Naive B cell (primary cell): ENCODE measurements at regions not wholly inside any gene's neighbourhood (a gene's known extent, or its start where the extent isn't known, plus 50 kb on each side); places are given as distances from the start of the nearest gene placed in this dataset.

Source experiments
- ATAC-seq, 2 donors: fragments of 150-1000 bp; cut with Tn5 transposase; 2 replicates each; pipeline ENCODE4 v1.10.0; 2021; ENCODE audit warnings: low read depth in 2 of 2, mild to moderate bottlenecking in 2 of 2, moderate library complexity in 2 of 2
- DNase-seq: peaks from one replicate; pipeline ENCODE4 v3.0.0; 2022
- H3K27ac Mint-ChIP-seq, 6 donors: one replicate each; pipeline ENCODE4 v1.8.0; 2020 to 2022; ENCODE audit warnings: mild to moderate bottlenecking in 6 of 6, mixed read lengths in 6 of 6, moderate library complexity in 5 of 6, inconsistent platforms in 2 of 6
- H3K27me3 Mint-ChIP-seq, 3 donors: one replicate each; pipeline ENCODE4 v1.8.0; 2021 to 2022; ENCODE audit warnings: mixed read lengths in 3 of 3, mild to moderate bottlenecking in 1 of 3
- H3K36me3 Mint-ChIP-seq, 2 donors: one replicate each; pipeline ENCODE4 v1.8.0; 2020 to 2022; ENCODE audit warnings: mixed read lengths in 2 of 2, inconsistent platforms in 1 of 2, mild to moderate bottlenecking in 1 of 2
- H3K4me1 Mint-ChIP-seq, 3 donors: one replicate each; pipeline ENCODE4 v1.8.0; 2020 to 2022; ENCODE audit warnings: mixed read lengths in 3 of 3, inconsistent platforms in 1 of 3, mild to moderate bottlenecking in 1 of 3, moderate library complexity in 1 of 3
- H3K4me3 Mint-ChIP-seq, 8 donors: one replicate each; pipeline ENCODE4 v1.8.0; 2020 to 2022; ENCODE audit warnings: mild to moderate bottlenecking in 8 of 8, mixed read lengths in 8 of 8, moderate library complexity in 8 of 8, inconsistent platforms in 2 of 8
- H3K9me3 Mint-ChIP-seq, 7 donors: one replicate each; pipeline ENCODE4 v1.8.0; 2020 to 2022; ENCODE audit warnings: mixed read lengths in 7 of 7, mild to moderate bottlenecking in 5 of 7, inconsistent platforms in 2 of 7, moderate library complexity in 1 of 7

DNA sequence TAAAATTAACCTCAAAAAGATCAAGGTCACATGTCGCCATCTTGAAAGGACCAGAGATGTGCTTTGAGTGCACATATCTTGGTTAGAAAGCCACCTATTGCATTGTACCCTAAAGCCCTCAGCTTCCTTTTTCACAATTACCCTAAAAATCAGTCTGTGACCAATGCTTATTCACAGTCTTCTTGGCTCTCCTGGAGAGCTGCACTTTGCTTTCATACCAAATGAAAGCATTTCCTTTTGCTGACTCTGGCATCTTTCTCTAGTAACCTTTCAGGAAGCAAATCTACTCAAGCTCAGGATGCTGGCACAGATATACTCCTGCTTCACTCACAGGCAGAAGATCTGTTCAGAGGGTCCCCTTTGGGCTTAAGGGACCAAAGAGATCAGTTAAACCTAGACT is 160.7 kb upstream of the PUM3 start:
- ATAC-seq: no peak
- H3K27ac Mint-ChIP-seq: peak overlapping the region in 1 of 6 donors; percentile 76

GRCh38 chr9:3001311-3001710 is 157.4 kb upstream of the PUM3 start:
- H3K4me1 Mint-ChIP-seq: no peaks in the 10 kb centered on the region
- no peak overlapping the region for H3K27ac Mint-ChIP-seq
- DNase-seq (no peak), ATAC-seq (no peak)
- no peaks in the 10 kb centered on the region for H3K27me3 Mint-ChIP-seq
- H3K4me3 Mint-ChIP-seq: no peak overlapping the region
- peaks cover 0 to 7% (median 3%) of the 10 kb centered on the region in 7 donors for H3K9me3 Mint-ChIP-seq
- H3K36me3 Mint-ChIP-seq: no peaks in the 10 kb centered on the region

More for the DNA sequence above, 160.7 kb upstream of the PUM3 start:
- H3K4me1 Mint-ChIP-seq: no peaks in the 10 kb centered on the region
- H3K27me3 Mint-ChIP-seq: no peaks in the 10 kb centered on the region
- no peaks in the 10 kb centered on the region for H3K36me3 Mint-ChIP-seq
- H3K9me3 Mint-ChIP-seq: peaks cover 0 to 8% (median 4%) of the 10 kb centered on the region in 7 donors
- no peak for DNase-seq
- H3K4me3 Mint-ChIP-seq: no peak overlapping the region

DNA sequence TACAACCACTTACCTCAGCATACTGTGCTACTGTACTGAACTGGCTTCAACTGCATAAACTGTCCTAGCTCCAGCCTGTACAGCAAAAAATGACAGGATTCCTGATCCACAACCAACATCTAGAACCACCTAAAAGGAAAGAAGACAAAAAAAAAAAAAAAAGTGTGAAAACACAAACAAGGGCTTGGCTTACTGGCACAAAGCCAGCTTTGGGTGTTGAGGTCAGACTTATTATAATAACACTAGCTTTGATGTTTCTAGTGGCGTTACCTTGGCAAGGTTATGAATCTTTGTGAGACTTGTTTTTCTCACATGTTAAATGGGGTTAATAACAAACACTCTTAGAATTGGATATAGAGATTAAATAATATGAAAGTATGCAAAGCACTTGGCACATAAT is 148.5 kb upstream of the PUM3 start:
- Mint-ChIP-seq H3K27ac (no peak overlapping the region), H3K4me3 (peak overlapping the region in 1 of 8 donors; percentile 69), H3K4me1 (no peaks in the 10 kb centered on the region), H3K9me3 (no peaks in the 10 kb centered on the region), H3K36me3 (no peaks in the 10 kb centered on the region), H3K27me3 (no peaks in the 10 kb centered on the region)
- DNase-seq (no peak), ATAC-seq (no peak)

DNA sequence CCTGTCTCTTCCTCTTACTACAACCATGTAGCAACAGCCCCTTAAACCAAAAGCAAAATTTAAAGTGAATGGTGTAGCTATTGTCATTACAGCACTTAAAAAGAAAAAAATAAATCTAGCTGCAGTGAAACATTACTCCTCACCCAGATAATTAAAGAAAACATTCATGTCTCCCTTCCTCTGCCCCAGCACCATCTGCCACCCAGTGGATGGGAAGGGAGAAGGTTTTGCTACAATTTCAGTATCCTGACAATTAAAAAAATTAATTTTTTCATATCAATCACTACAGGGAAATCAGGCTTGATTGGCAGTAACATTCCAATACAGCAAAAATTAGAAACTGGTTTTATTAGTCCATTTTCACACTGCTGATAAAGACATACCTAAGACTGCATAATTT is 147.4 kb upstream of the PUM3 start:
- Mint-ChIP-seq H3K4me3 (no peak overlapping the region), H3K27ac (no peak overlapping the region), H3K36me3 (no peaks in the 10 kb centered on the region), H3K27me3 (no peaks in the 10 kb centered on the region), H3K9me3 (no peaks in the 10 kb centered on the region), H3K4me1 (no peaks in the 10 kb centered on the region)
- DNase-seq (no peak), ATAC-seq (no peak)

DNA sequence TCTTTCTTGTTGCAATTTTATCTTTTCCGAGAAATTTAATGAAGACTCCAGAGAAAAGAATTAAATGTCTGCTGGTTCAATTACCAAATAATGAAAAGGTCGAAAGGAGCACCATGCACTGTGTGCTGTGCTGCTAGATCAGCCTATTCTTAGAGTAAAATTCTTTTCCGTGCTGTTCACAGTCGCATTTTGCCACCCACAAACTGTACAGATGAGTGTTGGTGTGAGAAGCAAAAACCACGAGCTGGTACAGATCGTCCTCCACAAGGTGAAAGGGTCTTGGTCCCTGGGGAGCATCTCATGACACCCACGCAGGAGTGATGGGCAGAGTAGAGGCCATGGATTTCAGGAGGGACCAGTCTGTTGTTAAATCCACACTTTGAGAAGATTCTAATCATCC is 143.8 kb upstream of the PUM3 start:
- Mint-ChIP-seq H3K36me3 (no peaks in the 10 kb centered on the region), H3K9me3 (peaks cover 0 to 4% (median 0%) of the 10 kb centered on the region in 7 donors), H3K4me3 (no peak overlapping the region), H3K4me1 (no peaks in the 10 kb centered on the region), H3K27me3 (peaks cover 0 to 5% (median 0%) of the 10 kb centered on the region in 3 donors), H3K27ac (no peak overlapping the region)
- ATAC-seq (no peak), DNase-seq (no peak)

DNA sequence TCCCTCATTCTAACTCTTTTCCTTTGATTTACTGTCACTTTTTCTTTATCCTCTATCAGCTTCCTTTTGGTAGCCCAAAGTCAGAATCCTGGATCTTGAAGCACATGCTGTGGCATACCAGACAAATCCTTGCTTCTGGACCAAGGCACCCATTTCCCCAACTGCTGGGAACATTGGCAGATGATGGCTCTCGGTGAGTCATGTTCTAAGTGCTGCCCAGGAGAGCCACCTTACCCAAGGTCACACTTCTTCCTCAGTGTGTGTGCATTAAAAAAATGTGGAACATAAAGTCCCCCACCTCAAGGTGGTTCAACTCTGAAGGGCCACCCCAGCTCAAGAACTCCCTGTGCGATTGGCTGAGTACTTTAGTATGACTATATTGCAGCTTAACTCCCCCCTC is 141.4 kb upstream of the PUM3 start:
- H3K27ac Mint-ChIP-seq: no peak overlapping the region
- no peaks in the 10 kb centered on the region for H3K4me1 Mint-ChIP-seq
- H3K4me3 Mint-ChIP-seq: no peak overlapping the region
- peaks cover 0 to 8% (median 0%) of the 10 kb centered on the region in 7 donors for H3K9me3 Mint-ChIP-seq
- H3K27me3 Mint-ChIP-seq: peaks cover 0 to 5% (median 0%) of the 10 kb centered on the region in 3 donors
- ATAC-seq (no peak), DNase-seq (no peak)
- no peaks in the 10 kb centered on the region for H3K36me3 Mint-ChIP-seq

DNA sequence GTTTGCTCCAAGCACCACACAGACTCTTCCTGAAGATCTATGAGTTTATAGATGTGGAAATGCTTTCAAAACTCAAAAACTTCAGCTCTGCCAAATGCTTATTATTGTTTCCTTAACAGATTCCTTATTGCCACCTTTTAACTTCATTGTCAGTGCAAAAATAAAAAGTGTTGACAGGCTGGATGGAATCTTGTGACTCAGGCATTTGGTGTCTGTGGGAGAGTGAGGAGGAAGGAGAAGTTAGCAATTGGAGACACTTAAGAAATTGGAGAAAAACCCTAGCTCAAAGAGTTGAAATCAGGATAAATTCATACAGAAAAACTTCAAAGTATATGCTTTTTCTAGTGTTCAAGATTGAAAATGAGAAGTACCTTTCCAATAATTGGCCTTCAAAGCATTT is 140.6 kb upstream of the PUM3 start:
- peaks cover 0 to 8% (median 0%) of the 10 kb centered on the region in 7 donors for H3K9me3 Mint-ChIP-seq
- ATAC-seq (no peak), DNase-seq (no peak)
- no peak overlapping the region for H3K4me3 Mint-ChIP-seq
- H3K27me3 Mint-ChIP-seq: peaks cover 0 to 5% (median 0%) of the 10 kb centered on the region in 3 donors
- H3K4me1 Mint-ChIP-seq: no peaks in the 10 kb centered on the region
- H3K36me3 Mint-ChIP-seq: no peaks in the 10 kb centered on the region
- no peak overlapping the region for H3K27ac Mint-ChIP-seq

DNA sequence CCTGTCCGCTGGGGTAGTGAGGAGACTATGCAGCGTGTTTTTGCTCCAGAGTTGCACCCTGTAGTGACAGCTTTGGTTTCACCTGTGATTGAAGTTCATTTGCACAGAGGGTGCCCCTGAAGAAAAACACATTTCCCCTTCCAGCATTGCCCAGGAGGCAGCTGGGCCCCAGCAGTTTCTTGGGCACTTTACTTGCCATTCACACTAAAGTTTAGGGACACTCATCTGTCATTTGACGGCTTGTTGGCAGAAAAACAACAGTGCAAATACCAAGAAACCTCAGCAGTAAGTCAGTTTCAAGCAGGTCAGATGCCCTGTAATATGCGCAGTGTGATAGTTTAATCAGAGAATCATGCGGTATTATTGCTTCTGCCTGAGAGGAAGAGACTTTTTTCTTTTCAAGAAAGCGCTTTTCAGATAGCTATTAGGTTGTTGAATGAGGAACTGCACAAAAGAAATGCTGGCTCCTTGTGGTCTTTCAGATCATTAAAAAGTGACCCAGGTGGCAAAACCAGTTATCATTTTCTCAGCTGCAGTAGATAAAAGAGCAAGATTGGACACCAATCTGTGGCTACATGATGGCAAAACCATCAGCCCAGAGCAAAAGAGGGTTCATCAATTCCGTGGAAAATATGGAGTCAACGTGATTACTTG is 136.2 kb upstream of the PUM3 start:
- DNase-seq: no peak
- no peak overlapping the region for H3K27ac Mint-ChIP-seq
- H3K9me3 Mint-ChIP-seq: peaks cover 0 to 8% (median 3%) of the 10 kb centered on the region in 7 donors
- H3K27me3 Mint-ChIP-seq: peaks cover 0 to 5% (median 0%) of the 10 kb centered on the region in 3 donors
- ATAC-seq: no peak
- H3K36me3 Mint-ChIP-seq: no peaks in the 10 kb centered on the region
- H3K4me1 Mint-ChIP-seq: no peaks in the 10 kb centered on the region
- H3K4me3 Mint-ChIP-seq: no peak overlapping the region

DNA sequence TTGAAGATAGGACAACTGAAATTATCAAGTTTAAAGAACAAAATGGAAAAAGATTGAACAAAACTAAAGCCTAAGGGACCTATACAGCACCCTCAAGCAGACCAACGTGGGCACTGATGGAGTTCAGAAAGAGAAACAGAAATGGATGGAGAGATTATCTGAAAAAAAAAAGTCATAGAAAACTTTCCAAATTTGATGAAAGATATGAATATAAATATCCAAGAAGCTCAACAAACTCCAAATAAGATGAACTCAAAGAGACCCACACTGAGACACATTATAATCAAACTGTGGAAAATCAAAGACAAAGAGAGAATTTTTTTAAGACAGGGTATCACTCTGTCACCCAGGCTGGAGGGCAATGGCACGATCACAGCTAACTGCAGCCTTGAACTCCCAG is 128.6 kb upstream of the PUM3 start:
- Mint-ChIP-seq H3K27me3 (peaks cover 0 to 5% (median 0%) of the 10 kb centered on the region in 3 donors), H3K9me3 (peaks cover 2 to 34% (median 13%) of the 10 kb centered on the region in 7 donors), H3K4me1 (no peaks in the 10 kb centered on the region), H3K4me3 (no peak overlapping the region), H3K27ac (peak overlapping the region in 1 of 6 donors; percentile 68), H3K36me3 (peaks cover 0 to 6% of the 10 kb centered on the region in 2 donors)
- DNase-seq (no peak), ATAC-seq (no peak)

- Mint-ChIP-seq H3K27ac (no peak overlapping the region), H3K4me1 (no peaks in the 10 kb centered on the region), H3K9me3 (peaks cover 2 to 34% (median 13%) of the 10 kb centered on the region in 7 donors), H3K4me3 (no peak overlapping the region), H3K27me3 (peaks cover 0 to 5% (median 0%) of the 10 kb centered on the region in 3 donors), H3K36me3 (peaks cover 0 to 6% of the 10 kb centered on the region in 2 donors)
- DNase-seq (no peak), ATAC-seq (no peak)
Measured at GRCh38 chr9:2970864-2971263, 127.0 kb upstream of the PUM3 start.

GRCh38 chr9:2967766-2968165 is 123.9 kb upstream of the PUM3 start:
- Mint-ChIP-seq H3K27me3 (peaks cover 0 to 5% (median 0%) of the 10 kb centered on the region in 3 donors), H3K4me3 (no peak overlapping the region), H3K36me3 (peaks cover 0 to 6% of the 10 kb centered on the region in 2 donors), H3K4me1 (no peaks in the 10 kb centered on the region), H3K27ac (no peak overlapping the region), H3K9me3 (peaks cover 2 to 26% (median 11%) of the 10 kb centered on the region in 7 donors)
- DNase-seq (no peak), ATAC-seq (no peak)

DNA sequence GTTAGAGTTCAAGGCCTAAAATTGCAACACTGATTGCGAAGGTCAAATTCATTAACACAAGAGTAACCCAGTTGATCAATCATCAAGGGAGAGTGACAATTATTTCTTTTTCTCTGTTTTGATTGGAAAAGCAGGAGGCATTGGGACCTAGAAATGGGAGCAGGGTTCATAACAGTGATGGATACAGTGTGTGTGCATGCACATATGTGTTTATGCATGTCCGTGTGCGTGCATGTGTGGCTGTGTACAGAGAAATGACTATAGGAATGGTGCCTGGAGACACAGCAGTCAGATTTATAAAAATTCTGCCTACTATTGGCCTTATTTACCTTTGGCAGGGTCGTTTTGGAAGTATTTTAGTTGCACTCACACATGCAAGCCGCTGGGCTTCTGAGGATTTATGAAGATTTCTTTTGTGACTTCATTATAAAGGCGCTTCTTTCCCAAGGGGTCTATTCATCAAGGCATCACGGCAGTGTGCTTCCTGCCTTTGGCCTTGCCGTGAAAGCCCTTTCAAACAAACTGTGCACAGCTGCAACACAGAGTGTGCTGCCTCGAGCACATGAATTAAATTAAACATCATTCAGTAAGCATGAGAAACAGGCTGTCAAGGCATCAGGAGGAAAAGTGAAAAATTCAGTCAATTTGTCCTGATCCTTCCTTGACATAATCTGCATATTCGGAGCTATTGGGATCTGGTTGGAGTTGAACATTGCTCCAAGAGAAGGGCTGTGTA is 122.8 kb upstream of the PUM3 start:
- peaks cover 0 to under 1% of the 10 kb centered on the region in 2 donors for H3K36me3 Mint-ChIP-seq
- peaks cover 0 to 5% (median 0%) of the 10 kb centered on the region in 3 donors for H3K27me3 Mint-ChIP-seq
- DNase-seq (no peak), ATAC-seq (no peak)
- H3K27ac Mint-ChIP-seq: no peak overlapping the region
- no peaks in the 10 kb centered on the region for H3K4me1 Mint-ChIP-seq
- H3K9me3 Mint-ChIP-seq: peaks cover under 1 to 15% (median 4%) of the 10 kb centered on the region in 7 donors
- no peak overlapping the region for H3K4me3 Mint-ChIP-seq

DNA sequence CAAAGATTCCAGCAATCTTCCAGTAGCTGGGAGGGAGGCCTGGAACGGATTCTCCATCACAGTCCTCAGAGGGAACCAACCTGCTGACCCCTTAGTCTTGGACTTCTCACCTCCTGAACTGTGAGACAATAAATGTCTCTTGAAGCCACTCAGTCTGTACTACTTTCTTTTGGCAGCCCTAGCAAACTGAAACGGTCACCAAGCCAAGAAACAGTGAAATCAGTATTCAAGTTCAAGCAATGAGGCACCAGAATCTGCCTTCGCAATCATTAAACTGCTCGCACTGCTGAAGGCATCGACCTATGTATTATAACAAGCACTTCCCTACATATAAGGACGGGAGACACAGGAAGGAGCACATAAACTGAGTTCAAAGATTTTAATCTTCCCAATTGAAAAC is 120.6 kb upstream of the PUM3 start:
- Mint-ChIP-seq H3K27me3 (peaks cover 0 to 1% (median 0%) of the 10 kb centered on the region in 3 donors), H3K4me3 (no peak overlapping the region), H3K9me3 (peaks cover 0 to under 1% (median 0%) of the 10 kb centered on the region in 7 donors), H3K27ac (no peak overlapping the region), H3K4me1 (no peaks in the 10 kb centered on the region), H3K36me3 (no peaks in the 10 kb centered on the region)
- DNase-seq (no peak), ATAC-seq (no peak)

- no peak for DNase-seq
- Mint-ChIP-seq H3K36me3 (no peaks in the 10 kb centered on the region), H3K27ac (no peak overlapping the region), H3K27me3 (peaks cover 0 to 4% (median 0%) of the 10 kb centered on the region in 3 donors), H3K9me3 (no peaks in the 10 kb centered on the region), H3K4me1 (no peaks in the 10 kb centered on the region), H3K4me3 (no peak overlapping the region)
- no peak for ATAC-seq
Measured at GRCh38 chr9:2963307-2963706, 119.4 kb upstream of the PUM3 start.
